HEK293T (cell line): ENCODE measurements at regions not wholly inside any gene's neighbourhood (a gene's known extent, or its start where the extent isn't known, plus 50 kb on each side); places are given as distances from the start of the nearest gene placed in this dataset.

ENCODE experiments used
- CTCF ChIA-PET: fragments of 350-600 bp; formaldehyde crosslinking; extraction: SDS; loops from one replicate; lab custom pipeline; 2021; ENCODE audit warnings: antibody characterized with exemption, inconsistent platforms; lab: Yijun Ruan, JAX
- POLR2A ChIA-PET: fragments of 350-600 bp; formaldehyde crosslinking; extraction: SDS; loops from one replicate; lab custom pipeline; 2020; ENCODE audit warnings: antibody characterized with exemption, inconsistent platforms; lab: Yijun Ruan, JAX
- DNase-seq: peaks from one replicate; pipeline ENCODE4 v3.0.0; 2012; ENCODE audit warnings: mixed read lengths; ENCODE audit errors: extremely low spot score
- ARNT ChIP-seq: fragments of 450-650 bp; IDR thresholded peaks from 2 replicates; pipeline ENCODE4 v1.6.1; 2017; ENCODE audit warnings: mild to moderate bottlenecking
- BHLHE40 ChIP-seq: fragments of 450-650 bp; IDR thresholded peaks from 2 replicates; pipeline ENCODE4 v1.6.1; 2016; ENCODE audit warnings: mild to moderate bottlenecking, moderate library complexity, borderline replicate concordance
- CTBP1 ChIP-seq: fragments of 450-650 bp; IDR thresholded peaks from 2 replicates; pipeline ENCODE4 v1.6.1; 2016; ENCODE audit warnings: borderline replicate concordance
- ELF4 ChIP-seq: fragments of 450-650 bp; IDR thresholded peaks from 2 replicates; pipeline ENCODE4 v1.6.1; 2017; ENCODE audit warnings: antibody characterized with exemption
- FOXA1 ChIP-seq: fragments of 450-650 bp; IDR thresholded peaks from 2 replicates; pipeline ENCODE4 v1.6.1; 2016; ENCODE audit warnings: mild to moderate bottlenecking
- FOXK2 ChIP-seq: fragments of 450-650 bp; IDR thresholded peaks from 2 replicates; pipeline ENCODE4 v1.6.1; 2016; ENCODE audit warnings: mild to moderate bottlenecking
- FOXM1 ChIP-seq: fragments of 450-650 bp; IDR thresholded peaks from 2 replicates; pipeline ENCODE4 v1.6.1; 2017; ENCODE audit warnings: mild to moderate bottlenecking, borderline replicate concordance
- HDGF ChIP-seq: fragments of 450-650 bp; IDR thresholded peaks from 2 replicates; pipeline ENCODE4 v1.6.1; 2017; ENCODE audit warnings: antibody characterized with exemption, borderline replicate concordance
- L3MBTL2 ChIP-seq: fragments of 450-650 bp; conservative IDR thresholded peaks from 2 replicates; pipeline ENCODE4 v1.6.1; 2016; ENCODE audit warnings: mild to moderate bottlenecking
- LEF1 ChIP-seq: fragments of 450-650 bp; IDR thresholded peaks from 2 replicates; pipeline ENCODE4 v1.6.1; 2017; ENCODE audit warnings: mild to moderate bottlenecking, borderline replicate concordance
- NFRKB ChIP-seq: fragments of 450-650 bp; IDR thresholded peaks from 2 replicates; pipeline ENCODE4 v1.6.1; 2016; ENCODE audit warnings: mild to moderate bottlenecking, moderate library complexity
- PKNOX1 ChIP-seq: fragments of 450-650 bp; IDR thresholded peaks from 2 replicates; pipeline ENCODE4 v1.6.1; 2016
- SP1 ChIP-seq: fragments of 450-650 bp; IDR thresholded peaks from 2 replicates; pipeline ENCODE4 v1.6.1; 2017
- SUZ12 ChIP-seq: fragments of 450-650 bp; IDR thresholded peaks from 2 replicates; pipeline ENCODE4 v1.6.1; 2016; ENCODE audit warnings: mild to moderate bottlenecking
- TARDBP ChIP-seq: fragments of 450-650 bp; IDR thresholded peaks from 2 replicates; pipeline ENCODE4 v1.6.1; 2016
- ZNF384 ChIP-seq: fragments of 450-650 bp; IDR thresholded peaks from 2 replicates; pipeline ENCODE4 v1.6.1; 2016

- CTCF ChIA-PET: no interaction called here
- TF ChIP-seq FOXA1 (no peak), ARNT (no peak), ZNF384 (no peak), CTBP1 (no peak), ELF4 (no peak), L3MBTL2 (no peak), LEF1 (no peak), NFRKB (no peak), SP1 (no peak), PKNOX1 (no peak), TARDBP (no peak), BHLHE40 (no peak), HDGF (no peak), SUZ12 (no peak), FOXK2 (no peak), FOXM1 (no peak)
- DNase-seq: no peak
- POLR2A ChIA-PET: no interaction called here
Measured at GRCh38 chr12:127145929-127146789, 1120.8 kb upstream of the TMEM132C start.

GRCh38 chr12:127146991-127147718 is 1119.8 kb upstream of the TMEM132C start:
- no peak for DNase-seq
- CTCF ChIA-PET: no interaction called here
- TF ChIP-seq SP1 (no peak), PKNOX1 (no peak), SUZ12 (no peak), FOXK2 (no peak), FOXA1 (no peak)
- POLR2A ChIA-PET: no interaction called here

GRCh38 chr12:127147724-127148123 is 1119.2 kb upstream of the TMEM132C start:
- TF ChIP-seq SP1: no peak
- TF ChIP-seq L3MBTL2: no peak
- TF ChIP-seq ZNF384: no peak
- no peak for TF ChIP-seq LEF1
- no peak for TF ChIP-seq FOXM1
- TF ChIP-seq TARDBP: no peak
- TF ChIP-seq BHLHE40: no peak
- no peak for TF ChIP-seq FOXK2
- no peak for TF ChIP-seq PKNOX1
- no peak for TF ChIP-seq CTBP1
- no peak for DNase-seq
- ChIA-PET POLR2A (no interaction called here), CTCF (no interaction called here)

- ChIA-PET POLR2A (no interaction called here), CTCF (no interaction called here)
- DNase-seq: no peak
- TF ChIP-seq SP1 (no peak), NFRKB (no peak), ZNF384 (no peak), HDGF (no peak), FOXA1 (no peak), CTBP1 (no peak), ARNT (no peak), FOXK2 (no peak), SUZ12 (no peak), L3MBTL2 (no peak), BHLHE40 (no peak), ELF4 (no peak), TARDBP (no peak), PKNOX1 (no peak), LEF1 (no peak), FOXM1 (no peak)
Measured at GRCh38 chr12:127148318-127148717, 1118.7 kb upstream of the TMEM132C start.

- CTCF ChIA-PET: no interaction called here
- TF ChIP-seq CTBP1: no peak
- no peak for TF ChIP-seq SP1
- no peak for DNase-seq
- POLR2A ChIA-PET: no interaction called here
Measured at GRCh38 chr12:127149226-127149964, 1117.6 kb upstream of the TMEM132C start.
